PC-9 (cell line): ENCODE measurements at regions not wholly inside any gene's neighbourhood (a gene's known extent, or its start where the extent isn't known, plus 50 kb on each side); places are given as distances from the start of the nearest gene placed in this dataset.

Experiments used
- EZH2 ChIP-seq: fragments of 200-600 bp; sonication (generic); IDR thresholded peaks from 2 replicates; pipeline ENCODE4 v1.8.0; 2017; ENCODE audit warnings: antibody characterized with exemption, low read depth
- TF ChIP-seq, protein P1 (sequence below): fragments of 200-600 bp; sonication (generic); conservative IDR thresholded peaks from 2 replicates; pipeline ENCODE4 v1.6.1; 2017; ENCODE audit warnings: mixed run types, antibody characterized with exemption, mild to moderate bottlenecking, moderate library complexity

DNA sequence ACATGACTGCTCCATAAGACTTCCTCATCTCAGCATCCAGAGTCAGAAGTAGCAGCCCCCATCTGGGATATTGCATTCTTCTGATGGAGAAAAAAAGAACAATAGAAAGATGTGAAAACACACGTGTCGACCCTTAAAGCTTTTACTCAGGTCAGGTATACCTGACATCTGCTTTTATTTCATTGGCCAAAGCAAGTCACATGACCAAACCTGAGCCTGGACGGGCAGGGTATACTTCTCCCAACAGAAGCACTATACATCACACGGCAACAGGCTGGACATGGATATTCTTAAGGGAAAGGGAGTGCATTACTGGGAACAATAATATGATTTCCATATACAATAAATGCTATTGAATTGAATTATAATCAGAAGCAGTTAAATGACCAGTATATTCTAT, 243.3 kb downstream of the LMO4 start:
- TF ChIP-seq EZH2, result no peak
- TF ChIP-seq, protein P1, sequence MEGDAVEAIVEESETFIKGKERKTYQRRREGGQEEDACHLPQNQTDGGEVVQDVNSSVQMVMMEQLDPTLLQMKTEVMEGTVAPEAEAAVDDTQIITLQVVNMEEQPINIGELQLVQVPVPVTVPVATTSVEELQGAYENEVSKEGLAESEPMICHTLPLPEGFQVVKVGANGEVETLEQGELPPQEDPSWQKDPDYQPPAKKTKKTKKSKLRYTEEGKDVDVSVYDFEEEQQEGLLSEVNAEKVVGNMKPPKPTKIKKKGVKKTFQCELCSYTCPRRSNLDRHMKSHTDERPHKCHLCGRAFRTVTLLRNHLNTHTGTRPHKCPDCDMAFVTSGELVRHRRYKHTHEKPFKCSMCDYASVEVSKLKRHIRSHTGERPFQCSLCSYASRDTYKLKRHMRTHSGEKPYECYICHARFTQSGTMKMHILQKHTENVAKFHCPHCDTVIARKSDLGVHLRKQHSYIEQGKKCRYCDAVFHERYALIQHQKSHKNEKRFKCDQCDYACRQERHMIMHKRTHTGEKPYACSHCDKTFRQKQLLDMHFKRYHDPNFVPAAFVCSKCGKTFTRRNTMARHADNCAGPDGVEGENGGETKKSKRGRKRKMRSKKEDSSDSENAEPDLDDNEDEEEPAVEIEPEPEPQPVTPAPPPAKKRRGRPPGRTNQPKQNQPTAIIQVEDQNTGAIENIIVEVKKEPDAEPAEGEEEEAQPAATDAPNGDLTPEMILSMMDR, result no peak
